HG03159 (cell line): ENCODE measurements at regions not wholly inside any gene's neighbourhood (a gene's known extent, or its start where the extent isn't known, plus 50 kb on each side); places are given as distances from the start of the nearest gene placed in this dataset.

Experiments used
- ATAC-seq: cut with Tn5 transposase; IDR thresholded peaks from one replicate; pipeline ENCODE4 v1.9.1; 2021; ENCODE audit warnings: mild to moderate bottlenecking, moderate library complexity; ENCODE audit not compliant: unreplicated experiment

- ATAC-seq: no peak
Measured at GRCh38 chr7:84631913-84632312, 437.3 kb upstream of the SEMA3A start.

GRCh38 chr7:84629640-84630318, 435.2 kb upstream of the SEMA3A start:
- ATAC-seq: no peak

- ATAC-seq: no peak
Measured at GRCh38 chr7:84629216-84629615, 434.6 kb upstream of the SEMA3A start.

- ATAC-seq: no peak
Measured at GRCh38 chr7:84627250-84627649, 432.7 kb upstream of the SEMA3A start.

- ATAC-seq: no peak
Measured at GRCh38 chr7:84624927-84625326, 430.3 kb upstream of the SEMA3A start.

- no peak for ATAC-seq
Measured at GRCh38 chr7:84624527-84624926, 429.9 kb upstream of the SEMA3A start.

- no peak for ATAC-seq
Measured at GRCh38 chr7:84617265-84618030, 422.9 kb upstream of the SEMA3A start.

- ATAC-seq: no peak
Measured at GRCh38 chr7:84614821-84615501, 420.4 kb upstream of the SEMA3A start.

GRCh38 chr7:84612981-84613681, 418.5 kb upstream of the SEMA3A start:
- no peak for ATAC-seq

- ATAC-seq: no peak
Measured at GRCh38 chr7:84611391-84611790, 416.8 kb upstream of the SEMA3A start.

GRCh38 chr7:84610390-84610789, 415.8 kb upstream of the SEMA3A start:
- ATAC-seq: no peak

- no peak for ATAC-seq
Measured at GRCh38 chr7:84605301-84605700, 410.7 kb upstream of the SEMA3A start.

GRCh38 chr7:84603545-84603944, 409.0 kb upstream of the SEMA3A start:
- no peak for ATAC-seq

GRCh38 chr7:84595026-84595425, 400.4 kb upstream of the SEMA3A start:
- no peak for ATAC-seq

- no peak for ATAC-seq
Measured at GRCh38 chr7:84591897-84592296, 397.3 kb upstream of the SEMA3A start.

- no peak for ATAC-seq
Measured at GRCh38 chr7:84589012-84589411, 394.4 kb upstream of the SEMA3A start.

GRCh38 chr7:84583331-84583730, 388.7 kb upstream of the SEMA3A start:
- ATAC-seq: no peak

- ATAC-seq: no peak
Measured at GRCh38 chr7:84582747-84583146, 388.2 kb upstream of the SEMA3A start.

- ATAC-seq: no peak
Measured at GRCh38 chr7:84578825-84579224, 384.2 kb upstream of the SEMA3A start.

GRCh38 chr7:84568781-84569180, 374.2 kb upstream of the SEMA3A start:
- ATAC-seq: no peak

- no peak for ATAC-seq
Measured at GRCh38 chr7:84565345-84566074, 370.9 kb upstream of the SEMA3A start.
